ENCODE measurements at regions not wholly inside any gene's neighbourhood (a gene's known extent, or its start where the extent isn't known, plus 50 kb on each side); places are given as distances from the start of the nearest gene placed in this dataset.

DNA sequence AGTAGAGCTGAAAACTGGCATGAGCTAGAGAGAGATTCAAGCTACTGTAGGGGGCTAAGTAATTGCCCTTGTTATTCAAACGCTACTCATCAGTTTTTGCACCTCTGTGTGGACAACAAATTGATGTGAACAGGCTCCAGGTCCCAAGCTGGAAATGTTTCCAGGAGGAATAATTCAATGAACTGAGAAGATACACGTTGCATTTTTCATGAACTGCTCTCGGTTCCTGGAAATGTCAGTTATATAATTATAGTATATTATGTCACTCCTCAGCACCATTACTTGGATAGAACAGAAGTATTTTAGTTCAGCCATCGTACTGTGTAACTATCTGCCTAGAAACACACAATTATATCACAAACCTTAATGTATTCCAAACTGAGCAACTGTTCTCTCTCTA, 65.9 kb upstream of the A1CF start:
- H3K4me3 ChIP-seq (ENCODE audit: low read depth in 2 of 2, low read length in 2 of 2), result no peak overlapping the region
- POLR2A ChIA-PET, result interaction anchor here (0.6 kb wide), 1 partner anchor 1789 kb away, joined by 3 read pairs; no protein-coding TSS in a partner anchor
- intact Hi-C loops (cut with micrococcal nuclease; ENCODE audit: unreplicated experiment) (no loop called here), in situ Hi-C loops (cut with HindIII; ENCODE audit: low pct_unique_long_range_greater_than_20kb, low sequenced_read_pairs) (no loop called here)
- no peaks in the 10 kb centered on the region for H3K4me1 ChIP-seq (ENCODE audit: control insufficient read depth, insufficient read depth, low read length)
- TF ChIP-seq, protein P1, sequence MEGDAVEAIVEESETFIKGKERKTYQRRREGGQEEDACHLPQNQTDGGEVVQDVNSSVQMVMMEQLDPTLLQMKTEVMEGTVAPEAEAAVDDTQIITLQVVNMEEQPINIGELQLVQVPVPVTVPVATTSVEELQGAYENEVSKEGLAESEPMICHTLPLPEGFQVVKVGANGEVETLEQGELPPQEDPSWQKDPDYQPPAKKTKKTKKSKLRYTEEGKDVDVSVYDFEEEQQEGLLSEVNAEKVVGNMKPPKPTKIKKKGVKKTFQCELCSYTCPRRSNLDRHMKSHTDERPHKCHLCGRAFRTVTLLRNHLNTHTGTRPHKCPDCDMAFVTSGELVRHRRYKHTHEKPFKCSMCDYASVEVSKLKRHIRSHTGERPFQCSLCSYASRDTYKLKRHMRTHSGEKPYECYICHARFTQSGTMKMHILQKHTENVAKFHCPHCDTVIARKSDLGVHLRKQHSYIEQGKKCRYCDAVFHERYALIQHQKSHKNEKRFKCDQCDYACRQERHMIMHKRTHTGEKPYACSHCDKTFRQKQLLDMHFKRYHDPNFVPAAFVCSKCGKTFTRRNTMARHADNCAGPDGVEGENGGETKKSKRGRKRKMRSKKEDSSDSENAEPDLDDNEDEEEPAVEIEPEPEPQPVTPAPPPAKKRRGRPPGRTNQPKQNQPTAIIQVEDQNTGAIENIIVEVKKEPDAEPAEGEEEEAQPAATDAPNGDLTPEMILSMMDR (IDR thresholded peaks at IDR 0.05), result no peak
- TF ChIP-seq TCF7L2 (IDR thresholded peaks at IDR 0.05; ENCODE audit: low read depth, low read length), result no peak
- DNase-seq (ENCODE audit: low read depth, low spot score) (no peak), ATAC-seq (no peak)
- no peaks in the 10 kb centered on the region for H3K36me3 ChIP-seq (ENCODE audit: control insufficient read depth, insufficient read depth, low read length)
- BruUV-seq (replicated peaks), result no TSS peak
- CTCF ChIA-PET, result no interaction called here
- H3K27ac ChIP-seq (ENCODE audit: low read length), result no peak overlapping the region
- H3K9me3 ChIP-seq (ENCODE audit: control insufficient read depth, insufficient read depth, low read depth, low read length), result no peaks in the 10 kb centered on the region
- peaks cover 2% of the 10 kb centered on the region; the same call in 1 of the 2 replicates for H3K27me3 ChIP-seq (ENCODE audit: control insufficient read depth, insufficient read depth, low read length)

DNA sequence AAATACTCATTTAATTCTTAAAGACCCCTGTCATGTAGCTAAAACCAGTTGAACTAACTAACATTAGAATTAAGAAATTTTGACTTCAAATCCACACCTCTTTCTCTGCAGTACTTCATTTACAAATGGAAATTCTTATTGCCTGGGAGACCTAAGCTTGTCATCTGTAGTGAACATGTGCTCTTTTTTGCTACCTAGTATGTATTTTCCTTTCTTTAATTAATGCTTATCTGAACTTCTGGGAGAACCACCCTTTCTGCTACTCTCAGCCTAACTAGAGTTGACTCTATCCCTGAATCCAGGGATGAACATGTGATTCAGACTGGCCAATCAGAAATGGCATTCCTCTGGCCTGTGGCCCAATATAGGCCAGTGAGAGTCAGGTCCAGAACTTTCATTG, 75.9 kb upstream of the A1CF start:
- Histone ChIP-seq H3K4me1 (ENCODE audit: control insufficient read depth, insufficient read depth, low read length) (no peaks in the 10 kb centered on the region), H3K27ac (ENCODE audit: low read length) (no peak overlapping the region), H3K36me3 (ENCODE audit: control insufficient read depth, insufficient read depth, low read length) (no peaks in the 10 kb centered on the region), H3K9me3 (ENCODE audit: control insufficient read depth, insufficient read depth, low read depth, low read length) (no peaks in the 10 kb centered on the region), H3K27me3 (ENCODE audit: control insufficient read depth, insufficient read depth, low read length) (no peaks in the 10 kb centered on the region), H3K4me3 (ENCODE audit: low read depth in 2 of 2, low read length in 2 of 2) (no peak overlapping the region)
- ATAC-seq, result no peak
- ChIA-PET POLR2A (no interaction called here), CTCF (no interaction called here)
- in situ Hi-C loops (cut with HindIII; ENCODE audit: low pct_unique_long_range_greater_than_20kb, low sequenced_read_pairs) (no loop called here), intact Hi-C loops (cut with micrococcal nuclease; ENCODE audit: unreplicated experiment) (no loop called here)
- TF ChIP-seq POLR2AphosphoS5 (IDR thresholded peaks at IDR 0.05; ENCODE audit: low read depth, low read length) (no peak), SIN3A (IDR thresholded peaks at IDR 0.05; ENCODE audit: borderline replicate concordance, insufficient read depth, low read depth, low read length) (no peak), TCF7L2 (IDR thresholded peaks at IDR 0.05; ENCODE audit: low read depth, low read length) (no peak)
- TF ChIP-seq, protein P1 (IDR thresholded peaks at IDR 0.05), result no peak
- TF ChIP-seq, protein P2, sequence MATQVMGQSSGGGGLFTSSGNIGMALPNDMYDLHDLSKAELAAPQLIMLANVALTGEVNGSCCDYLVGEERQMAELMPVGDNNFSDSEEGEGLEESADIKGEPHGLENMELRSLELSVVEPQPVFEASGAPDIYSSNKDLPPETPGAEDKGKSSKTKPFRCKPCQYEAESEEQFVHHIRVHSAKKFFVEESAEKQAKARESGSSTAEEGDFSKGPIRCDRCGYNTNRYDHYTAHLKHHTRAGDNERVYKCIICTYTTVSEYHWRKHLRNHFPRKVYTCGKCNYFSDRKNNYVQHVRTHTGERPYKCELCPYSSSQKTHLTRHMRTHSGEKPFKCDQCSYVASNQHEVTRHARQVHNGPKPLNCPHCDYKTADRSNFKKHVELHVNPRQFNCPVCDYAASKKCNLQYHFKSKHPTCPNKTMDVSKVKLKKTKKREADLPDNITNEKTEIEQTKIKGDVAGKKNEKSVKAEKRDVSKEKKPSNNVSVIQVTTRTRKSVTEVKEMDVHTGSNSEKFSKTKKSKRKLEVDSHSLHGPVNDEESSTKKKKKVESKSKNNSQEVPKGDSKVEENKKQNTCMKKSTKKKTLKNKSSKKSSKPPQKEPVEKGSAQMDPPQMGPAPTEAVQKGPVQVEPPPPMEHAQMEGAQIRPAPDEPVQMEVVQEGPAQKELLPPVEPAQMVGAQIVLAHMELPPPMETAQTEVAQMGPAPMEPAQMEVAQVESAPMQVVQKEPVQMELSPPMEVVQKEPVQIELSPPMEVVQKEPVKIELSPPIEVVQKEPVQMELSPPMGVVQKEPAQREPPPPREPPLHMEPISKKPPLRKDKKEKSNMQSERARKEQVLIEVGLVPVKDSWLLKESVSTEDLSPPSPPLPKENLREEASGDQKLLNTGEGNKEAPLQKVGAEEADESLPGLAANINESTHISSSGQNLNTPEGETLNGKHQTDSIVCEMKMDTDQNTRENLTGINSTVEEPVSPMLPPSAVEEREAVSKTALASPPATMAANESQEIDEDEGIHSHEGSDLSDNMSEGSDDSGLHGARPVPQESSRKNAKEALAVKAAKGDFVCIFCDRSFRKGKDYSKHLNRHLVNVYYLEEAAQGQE (IDR thresholded peaks at IDR 0.05; ENCODE audit: insufficient read depth in 1 of 2, low read depth in 2 of 2, low read length in 1 of 2), result no peak
- no peak for DNase-seq (ENCODE audit: low read depth, low spot score)
- no TSS peak for BruUV-seq (replicated peaks)

DNA sequence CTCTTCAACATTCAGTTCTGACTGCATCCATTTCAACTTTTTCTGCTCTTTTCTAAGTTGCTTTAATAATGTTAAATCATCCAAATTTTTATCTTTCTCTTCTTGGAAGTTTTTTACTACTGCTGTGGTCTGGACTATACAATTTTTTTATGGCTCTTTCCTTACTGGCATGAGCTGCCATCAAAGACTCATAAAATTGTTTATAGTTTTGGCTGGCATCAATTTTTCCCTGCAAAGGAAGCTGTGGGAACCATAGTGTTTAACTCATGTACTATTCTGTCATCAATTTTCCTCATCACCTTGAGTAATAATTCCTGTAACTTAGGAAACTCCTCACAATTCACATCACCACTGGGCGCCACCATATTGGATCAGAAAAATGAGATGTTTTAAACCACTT, 77.6 kb upstream of the A1CF start:
- DNase-seq (ENCODE audit: low read depth, low spot score) (no peak), ATAC-seq (no peak)
- in situ Hi-C loops (cut with HindIII; ENCODE audit: low pct_unique_long_range_greater_than_20kb, low sequenced_read_pairs), result no loop called here
- TF ChIP-seq, protein P2 (IDR thresholded peaks at IDR 0.05; ENCODE audit: insufficient read depth in 1 of 2, low read depth in 2 of 2, low read length in 1 of 2), result no peak
- no peak for TF ChIP-seq POLR2AphosphoS5 (IDR thresholded peaks at IDR 0.05; ENCODE audit: low read depth, low read length)
- no peak for TF ChIP-seq TCF7L2 (IDR thresholded peaks at IDR 0.05; ENCODE audit: low read depth, low read length)
- TF ChIP-seq, protein P1 (IDR thresholded peaks at IDR 0.05), result no peak
- TF ChIP-seq SIN3A (IDR thresholded peaks at IDR 0.05; ENCODE audit: borderline replicate concordance, insufficient read depth, low read depth, low read length), result no peak
- Histone ChIP-seq H3K27me3 (ENCODE audit: control insufficient read depth, insufficient read depth, low read length) (no peaks in the 10 kb centered on the region), H3K4me3 (ENCODE audit: low read depth in 2 of 2, low read length in 2 of 2) (no peak overlapping the region), H3K36me3 (ENCODE audit: control insufficient read depth, insufficient read depth, low read length) (no peaks in the 10 kb centered on the region), H3K4me1 (ENCODE audit: control insufficient read depth, insufficient read depth, low read length) (no peaks in the 10 kb centered on the region), H3K27ac (ENCODE audit: low read length) (no peak overlapping the region), H3K9me3 (ENCODE audit: control insufficient read depth, insufficient read depth, low read depth, low read length) (no peaks in the 10 kb centered on the region)
- ChIA-PET CTCF (no interaction called here), POLR2A (no interaction called here)
- intact Hi-C loops (cut with micrococcal nuclease; ENCODE audit: unreplicated experiment), result no loop called here
- no TSS peak for BruUV-seq (replicated peaks)
